HG03196 (cell line): ENCODE measurements at regions not wholly inside any gene's neighbourhood (a gene's known extent, or its start where the extent isn't known, plus 50 kb on each side); places are given as distances from the start of the nearest gene placed in this dataset.

Experiments used
- ATAC-seq: cut with Tn5 transposase; IDR thresholded peaks from one replicate; pipeline ENCODE4 v1.9.1; 2021; ENCODE audit not compliant: unreplicated experiment

DNA sequence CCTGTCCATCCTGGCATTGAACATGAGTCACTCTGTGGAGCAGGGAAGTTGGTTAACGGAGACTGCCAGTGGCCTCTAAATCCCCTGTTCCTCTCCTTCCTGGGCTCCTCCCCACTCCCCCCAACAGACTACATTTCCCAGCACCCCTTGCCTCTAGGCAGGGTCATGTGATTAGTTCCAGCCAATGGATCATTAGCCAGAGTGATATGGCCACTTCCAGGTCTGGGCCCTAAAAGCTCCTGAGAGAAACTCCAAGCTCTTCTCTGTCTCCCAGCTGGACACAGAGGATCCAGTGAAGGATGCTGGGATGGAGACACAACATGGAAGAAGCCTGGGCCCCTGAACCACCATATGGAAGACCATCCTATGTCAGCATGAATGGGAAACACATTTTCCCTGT, 54.4 kb upstream of the RFLNA start:
- ATAC-seq, result no peak

DNA sequence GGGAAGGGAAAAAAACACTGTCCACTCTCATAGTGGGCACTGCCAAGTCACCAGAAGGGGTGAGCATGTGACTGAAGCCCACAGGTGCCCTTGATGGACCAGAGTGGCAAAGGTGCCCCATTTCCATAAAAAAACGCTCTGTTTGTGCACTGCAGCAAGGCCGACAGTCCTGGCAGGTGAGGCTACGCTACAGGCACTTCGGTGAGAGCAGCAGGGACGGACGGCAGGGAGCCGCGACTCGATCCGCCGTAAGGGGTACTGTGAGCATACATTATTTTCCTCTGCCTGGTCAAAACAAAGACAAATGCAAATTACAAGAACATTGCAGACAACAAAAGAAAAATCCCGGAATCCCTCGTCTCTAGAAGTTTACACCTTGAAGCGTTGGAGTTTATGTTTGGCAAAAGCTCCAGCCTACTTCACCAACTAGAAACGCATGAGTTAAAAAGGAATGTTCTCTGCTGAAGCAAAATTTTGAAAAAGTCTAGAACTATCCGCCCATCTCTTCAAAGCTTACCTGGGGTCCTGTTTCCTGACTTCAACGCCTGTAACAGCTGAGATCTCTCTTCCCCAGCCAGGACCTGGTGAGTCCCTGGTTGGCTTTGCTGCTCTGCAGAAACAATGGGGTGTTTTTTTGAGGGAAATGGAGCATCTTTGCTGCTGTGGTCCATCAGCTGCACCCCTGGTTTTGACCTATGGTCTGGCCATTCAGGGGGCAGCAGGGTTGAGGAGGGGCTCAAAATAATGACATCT, 52.9 kb upstream of the RFLNA start:
- no peak for ATAC-seq

DNA sequence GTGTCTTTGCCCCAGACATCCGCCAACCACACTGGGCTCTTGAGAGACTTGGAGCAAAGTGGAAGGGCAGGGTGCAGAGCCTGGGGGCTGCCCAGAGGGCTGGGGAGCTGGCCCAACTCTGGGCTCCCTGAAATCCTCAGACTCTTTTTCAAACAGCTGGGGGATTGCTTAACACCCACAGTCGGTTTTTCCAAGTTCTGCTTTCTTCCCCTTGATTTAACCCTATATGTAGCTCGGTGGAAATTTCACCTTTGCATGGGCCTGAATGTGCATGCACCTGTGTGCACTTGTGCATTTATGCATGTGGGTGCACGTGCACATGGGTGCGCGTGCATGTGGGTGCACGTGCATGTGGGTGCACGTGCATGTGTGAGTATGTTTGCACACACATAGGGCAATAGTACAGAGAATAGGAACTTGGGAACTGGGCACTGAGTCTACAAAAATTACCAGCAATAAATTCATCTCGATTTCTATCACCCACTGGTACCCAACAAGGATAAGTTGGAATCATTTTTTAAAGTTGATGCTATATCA, 52.3 kb upstream of the RFLNA start:
- ATAC-seq, result no peak

DNA sequence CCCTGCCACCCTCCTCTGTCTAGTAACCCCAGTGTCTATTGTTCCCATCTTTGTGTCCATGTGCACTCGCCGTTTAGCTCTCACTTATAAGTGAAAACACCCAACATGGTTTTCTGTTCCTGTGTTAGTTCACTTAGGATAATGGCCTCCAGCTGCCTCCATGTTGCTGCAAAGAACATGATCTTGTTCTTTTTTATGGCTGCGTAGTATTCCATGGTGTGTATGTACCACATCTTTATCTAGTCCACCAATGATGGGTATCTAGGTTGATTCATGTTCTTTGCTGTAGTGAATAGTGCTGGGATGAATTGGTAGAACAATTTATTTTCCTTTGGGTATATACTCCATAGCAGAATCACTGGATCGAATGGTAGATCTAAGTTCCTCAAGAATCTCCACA, 51.0 kb upstream of the RFLNA start:
- no peak for ATAC-seq
